ENCODE measurements at regions not wholly inside any gene's neighbourhood (a gene's known extent, or its start where the extent isn't known, plus 50 kb on each side); places are given as distances from the start of the nearest gene placed in this dataset.

DNA sequence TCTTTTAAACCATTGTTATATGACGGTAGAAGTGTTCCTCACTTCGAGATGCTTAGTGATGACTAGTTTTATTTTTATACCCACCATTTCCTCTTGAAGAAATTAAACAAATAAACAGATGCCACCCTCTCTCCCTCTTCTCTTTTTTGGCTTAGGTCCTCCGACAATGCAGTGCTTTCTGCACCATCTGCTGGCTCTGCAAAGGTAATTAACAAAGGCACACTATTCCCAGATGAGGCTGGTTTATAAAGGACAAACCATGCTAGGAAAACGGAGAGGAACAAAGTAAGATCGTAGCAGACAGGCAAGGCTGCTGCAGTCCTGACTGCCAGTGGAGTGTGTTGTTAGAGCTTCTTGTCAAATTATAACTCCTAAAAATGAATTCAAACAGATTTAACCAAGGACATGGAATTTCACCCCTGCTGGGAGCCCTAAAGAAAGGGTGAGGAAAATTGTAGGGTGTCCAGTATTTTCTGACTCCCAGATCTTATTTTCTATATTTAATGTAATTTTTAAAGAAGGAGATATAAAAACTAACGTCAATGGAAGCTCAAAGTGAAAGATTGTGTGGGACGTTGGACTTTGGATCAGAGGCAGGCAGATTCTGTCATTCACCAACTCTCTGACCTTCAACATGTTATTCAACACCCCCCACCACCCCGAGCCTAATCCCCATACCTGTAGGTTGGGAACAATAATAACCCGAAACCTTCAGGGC lies 142.1 kb downstream of the CPEB2 start:
- Histone ChIP-seq H3K4me1 (peaks cover 29% of the 10 kb centered on the region), H3K27me3 (no peaks in the 10 kb centered on the region), H3K4me3 (ENCODE audit: low read depth, low read length) (no peak overlapping the region), H3K9me3 (no peaks in the 10 kb centered on the region), H3K36me3 (no peaks in the 10 kb centered on the region)
- DNase-seq, result no peak
- TF ChIP-seq, protein P1, sequence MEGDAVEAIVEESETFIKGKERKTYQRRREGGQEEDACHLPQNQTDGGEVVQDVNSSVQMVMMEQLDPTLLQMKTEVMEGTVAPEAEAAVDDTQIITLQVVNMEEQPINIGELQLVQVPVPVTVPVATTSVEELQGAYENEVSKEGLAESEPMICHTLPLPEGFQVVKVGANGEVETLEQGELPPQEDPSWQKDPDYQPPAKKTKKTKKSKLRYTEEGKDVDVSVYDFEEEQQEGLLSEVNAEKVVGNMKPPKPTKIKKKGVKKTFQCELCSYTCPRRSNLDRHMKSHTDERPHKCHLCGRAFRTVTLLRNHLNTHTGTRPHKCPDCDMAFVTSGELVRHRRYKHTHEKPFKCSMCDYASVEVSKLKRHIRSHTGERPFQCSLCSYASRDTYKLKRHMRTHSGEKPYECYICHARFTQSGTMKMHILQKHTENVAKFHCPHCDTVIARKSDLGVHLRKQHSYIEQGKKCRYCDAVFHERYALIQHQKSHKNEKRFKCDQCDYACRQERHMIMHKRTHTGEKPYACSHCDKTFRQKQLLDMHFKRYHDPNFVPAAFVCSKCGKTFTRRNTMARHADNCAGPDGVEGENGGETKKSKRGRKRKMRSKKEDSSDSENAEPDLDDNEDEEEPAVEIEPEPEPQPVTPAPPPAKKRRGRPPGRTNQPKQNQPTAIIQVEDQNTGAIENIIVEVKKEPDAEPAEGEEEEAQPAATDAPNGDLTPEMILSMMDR (IDR thresholded peaks at IDR 0.05; ENCODE audit: low read depth, low read length), result peak; percentile 36

DNA sequence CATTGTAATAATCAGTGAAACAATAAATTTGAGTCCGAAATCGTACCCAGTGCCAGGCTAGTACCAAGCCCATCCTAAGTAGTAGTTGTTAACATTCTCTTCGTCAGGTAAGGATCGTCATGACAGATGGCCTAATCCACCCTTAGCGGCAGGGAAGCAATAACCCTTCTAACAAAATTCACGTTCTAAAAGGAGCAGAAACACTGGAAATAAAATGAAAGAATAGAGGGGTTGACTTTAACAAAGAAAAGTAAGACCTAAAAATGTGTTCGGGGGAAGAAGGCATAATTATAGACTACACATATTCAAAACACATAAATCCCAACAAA lies 142.7 kb downstream of the CPEB2 start:
- H3K27me3 ChIP-seq, result no peaks in the 10 kb centered on the region
- no peaks in the 10 kb centered on the region for H3K36me3 ChIP-seq
- DNase-seq, result no peak
- H3K4me1 ChIP-seq, result peaks cover 31% of the 10 kb centered on the region
- H3K9me3 ChIP-seq, result no peaks in the 10 kb centered on the region
- no peak overlapping the region for H3K4me3 ChIP-seq (ENCODE audit: low read depth, low read length)
- TF ChIP-seq, protein P1 (IDR thresholded peaks at IDR 0.05; ENCODE audit: low read depth, low read length), result no peak

DNA sequence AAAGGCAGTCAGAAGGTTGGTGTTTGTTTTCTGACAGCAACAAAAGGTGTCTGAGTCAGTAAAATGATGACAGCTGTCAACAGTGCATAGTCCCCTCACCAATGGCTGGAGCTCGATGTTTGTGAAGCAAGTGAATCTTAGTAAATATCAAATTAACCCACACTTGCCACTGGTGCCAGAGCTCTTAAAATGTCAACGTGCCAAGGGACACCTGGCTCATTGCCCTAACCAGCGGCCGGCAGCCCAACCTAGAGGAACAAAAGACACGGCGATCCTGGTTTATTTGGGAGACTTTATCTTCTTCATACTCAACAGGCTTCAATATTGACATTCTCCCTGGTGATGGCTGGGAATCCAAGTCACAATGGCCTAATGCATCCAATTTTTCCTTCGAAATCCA lies 143.4 kb downstream of the CPEB2 start:
- H3K4me1 ChIP-seq, result peaks cover 38% of the 10 kb centered on the region
- no peaks in the 10 kb centered on the region for H3K36me3 ChIP-seq
- DNase-seq, result no peak
- no peak overlapping the region for H3K4me3 ChIP-seq (ENCODE audit: low read depth, low read length)
- TF ChIP-seq, protein P1 (IDR thresholded peaks at IDR 0.05; ENCODE audit: low read depth, low read length), result no peak
- H3K9me3 ChIP-seq, result no peaks in the 10 kb centered on the region
- H3K27me3 ChIP-seq, result no peaks in the 10 kb centered on the region

DNA sequence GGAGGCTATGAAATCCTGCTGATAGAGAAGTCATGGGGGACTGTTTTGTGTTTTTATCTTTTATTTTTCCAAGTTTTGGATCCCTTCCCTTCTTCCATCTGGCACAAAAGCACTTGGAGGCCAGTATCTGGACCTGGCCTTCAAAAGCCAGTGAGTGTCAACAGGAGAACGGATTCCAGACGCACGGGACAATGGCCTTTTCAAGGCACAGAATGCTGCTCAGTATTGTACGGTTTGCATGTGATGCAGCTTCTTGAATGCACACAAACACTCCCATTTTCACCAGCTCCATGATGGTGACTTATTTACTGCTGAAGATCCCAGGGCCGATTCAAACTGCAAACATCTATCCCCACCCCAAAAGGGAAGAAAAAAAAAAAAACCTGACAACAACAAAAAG lies 145.4 kb downstream of the CPEB2 start:
- H3K9me3 ChIP-seq, result no peaks in the 10 kb centered on the region
- H3K4me1 ChIP-seq, result peaks cover 40% of the 10 kb centered on the region
- peak; percentile 36 for DNase-seq
- no peak overlapping the region for H3K4me3 ChIP-seq (ENCODE audit: low read depth, low read length)
- TF ChIP-seq, protein P1 (IDR thresholded peaks at IDR 0.05; ENCODE audit: low read depth, low read length), result no peak
- H3K36me3 ChIP-seq, result no peaks in the 10 kb centered on the region
- no peaks in the 10 kb centered on the region for H3K27me3 ChIP-seq

DNA sequence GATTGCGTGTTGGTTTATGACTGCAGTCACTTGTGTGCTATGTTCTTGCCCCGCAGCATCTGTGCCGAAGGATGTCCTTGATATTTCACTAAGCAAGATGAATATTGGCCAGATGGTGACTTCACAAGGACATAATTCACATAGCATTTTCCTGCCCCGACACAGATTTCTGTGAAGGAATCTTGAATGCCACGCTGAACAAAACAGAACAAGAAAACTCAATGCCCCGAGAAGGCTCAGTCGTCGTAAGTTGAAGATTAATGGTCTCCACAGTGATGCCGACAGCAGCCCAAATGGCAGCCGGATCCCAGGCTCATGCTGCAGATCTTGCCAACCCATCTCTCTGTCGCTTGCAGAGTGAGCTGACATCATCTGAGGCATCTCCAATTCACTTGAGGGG lies 145.9 kb downstream of the CPEB2 start:
- peak; percentile 23 for DNase-seq
- no peaks in the 10 kb centered on the region for H3K36me3 ChIP-seq
- peaks cover 40% of the 10 kb centered on the region for H3K4me1 ChIP-seq
- no peaks in the 10 kb centered on the region for H3K27me3 ChIP-seq
- TF ChIP-seq, protein P1 (IDR thresholded peaks at IDR 0.05; ENCODE audit: low read depth, low read length), result no peak
- H3K9me3 ChIP-seq, result no peaks in the 10 kb centered on the region
- H3K4me3 ChIP-seq (ENCODE audit: low read depth, low read length), result no peak overlapping the region

DNA sequence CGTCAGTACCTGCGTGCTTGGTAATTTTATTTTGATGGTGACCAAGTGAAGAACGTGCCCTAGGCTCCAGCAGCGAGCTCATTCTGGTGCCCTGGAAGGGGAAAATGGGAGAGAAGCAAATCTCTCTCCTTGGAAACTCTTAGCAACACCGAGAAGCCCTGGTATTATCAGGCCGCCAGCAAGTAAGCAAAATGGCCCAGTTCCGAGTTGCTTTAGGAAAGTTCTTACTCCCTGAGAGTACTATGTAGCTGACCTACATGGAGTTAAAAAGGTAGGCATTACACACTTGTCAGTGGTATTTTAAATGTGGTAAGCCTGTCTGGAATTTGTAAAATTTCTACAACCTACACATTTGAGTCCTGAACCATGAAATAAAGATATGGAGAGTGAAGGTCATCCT lies 146.4 kb downstream of the CPEB2 start:
- Histone ChIP-seq H3K4me1 (peaks cover 43% of the 10 kb centered on the region), H3K27me3 (no peaks in the 10 kb centered on the region), H3K9me3 (no peaks in the 10 kb centered on the region), H3K4me3 (ENCODE audit: low read depth, low read length) (no peak overlapping the region), H3K36me3 (no peaks in the 10 kb centered on the region)
- DNase-seq, result no peak
- TF ChIP-seq, protein P1 (IDR thresholded peaks at IDR 0.05; ENCODE audit: low read depth, low read length), result no peak
